Lung (tissue), 11 donors: ENCODE measurements at regions not wholly inside any gene's neighbourhood (a gene's known extent, or its start where the extent isn't known, plus 50 kb on each side); places are given as distances from the start of the nearest gene placed in this dataset.

Source experiments
- ATAC-seq: fragments of 200-7000 bp; cut with Tn5 transposase; one replicate; pipeline ENCODE4 v1.9.1; 2020; ENCODE audit warnings: moderate number of reproducible peaks; ENCODE audit not compliant: insufficient read depth, low FRiP score
- DNase-seq, 3 donors: peaks; one replicate each; pipeline ENCODE4 v3.0.0-alpha.2; 2013 to 2017
- H3K27ac ChIP-seq, 2 donors: one replicate each; pipeline ENCODE4 v1.5.1; 2013; ENCODE audit warnings: mild to moderate bottlenecking in 2 of 2, moderate library complexity in 2 of 2, control low read depth in 1 of 2, inconsistent platforms in 1 of 2, low read depth in 1 of 2, low read length in 1 of 2
- H3K27me3 ChIP-seq, 3 donors: one replicate each; pipeline ENCODE4 v1.5.1; 2013; ENCODE audit warnings: low read length in 2 of 3; ENCODE audit not compliant: control insufficient read depth in 3 of 3, insufficient read depth in 3 of 3
- H3K36me3 ChIP-seq, 4 donors: one replicate each; pipeline ENCODE4 v1.5.1; 2013; ENCODE audit warnings: low read length in 4 of 4, mild to moderate bottlenecking in 1 of 4, moderate library complexity in 1 of 4; ENCODE audit not compliant: control insufficient read depth in 4 of 4, insufficient read depth in 4 of 4
- H3K4me1 ChIP-seq, 5 donors: one replicate each; pipeline ENCODE4 v1.5.1; 2013; ENCODE audit warnings: low read length in 5 of 5, mild to moderate bottlenecking in 2 of 5, moderate library complexity in 1 of 5; ENCODE audit not compliant: control insufficient read depth in 5 of 5, insufficient read depth in 5 of 5
- H3K4me3 ChIP-seq: one replicate; pipeline ENCODE4 v1.5.1; 2013; ENCODE audit warnings: mild to moderate bottlenecking, control low read depth, moderate library complexity
- H3K9ac ChIP-seq, 2 donors: one replicate each; pipeline ENCODE4 v1.5.1; 2013; ENCODE audit warnings: low read length in 2 of 2, control low read depth in 1 of 2; ENCODE audit not compliant: insufficient read depth in 1 of 2
- H3K9me3 ChIP-seq, 4 donors: one replicate each; pipeline ENCODE4 v1.5.1; 2013; ENCODE audit warnings: low read length in 3 of 4, mild to moderate bottlenecking in 1 of 4, moderate library complexity in 1 of 4; ENCODE audit not compliant: control insufficient read depth in 4 of 4, insufficient read depth in 3 of 4
- CTCF ChIP-seq: IDR thresholded peaks from 2 replicates; pipeline ENCODE4 v1.5.1; 2012; ENCODE audit warnings: mild to moderate bottlenecking; ENCODE audit errors: control extremely low read depth, extremely low read depth
- WGBS, 2 donors: extraction: QIAGEN DNeasy Blood & Tissue Kit; methylation state at CpG; one replicate each; pipeline ENCODE4 v1.1.7; 2013; 5-methylcytosine and 5-hydroxymethylcytosine counted together
- donor health status: control.
- donor health status: control.
- donor health status: Bipolar disorder and iron deficiency.
- donor health status: healthy.
- donor health status: DM: yes; HTN: yes; CAD: no.

GRCh38 chrX:768596-768995 is 138.0 kb downstream of the SHOX start:
- H3K36me3 ChIP-seq = no peaks in the 10 kb centered on the region
- ATAC-seq (no peak), DNase-seq (no peak)
- WGBS, 2 donors = 77 to 82% methylated on average over 7 of the region's 7 CpGs
- H3K4me1 ChIP-seq = no peaks in the 10 kb centered on the region
- peaks cover 0 to 8% (median 0%) of the 10 kb centered on the region in 4 donors for H3K9me3 ChIP-seq
- H3K9ac ChIP-seq = no peak overlapping the region
- H3K27me3 ChIP-seq = no peaks in the 10 kb centered on the region
- no peak overlapping the region for H3K27ac ChIP-seq
- TF ChIP-seq CTCF = no peak
- no peak overlapping the region for H3K4me3 ChIP-seq

DNA sequence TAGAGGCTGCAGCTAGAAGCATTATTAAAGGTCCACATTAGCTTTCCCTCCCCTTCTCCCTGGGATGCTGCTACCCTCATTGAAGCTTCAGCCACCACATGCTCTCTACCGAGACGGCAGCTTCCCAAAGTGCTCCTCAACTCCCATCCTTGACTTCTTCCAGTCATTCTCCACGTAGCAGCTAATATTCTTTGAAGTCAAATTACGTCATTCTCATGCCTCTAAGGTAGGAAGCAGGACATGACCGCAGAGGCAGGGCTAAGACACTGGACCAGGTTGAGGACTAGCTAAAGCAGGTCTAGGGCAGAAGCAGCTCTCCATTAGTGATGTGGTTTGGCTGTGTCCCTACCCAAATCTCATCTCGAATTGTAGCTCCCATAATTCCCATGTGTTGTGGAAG is 128.3 kb downstream of the SHOX start:
- ATAC-seq (no peak), DNase-seq (no peak)
- Histone ChIP-seq H3K9ac (no peak overlapping the region), H3K4me1 (no peaks in the 10 kb centered on the region), H3K27ac (no peak overlapping the region), H3K4me3 (no peak overlapping the region), H3K27me3 (no peaks in the 10 kb centered on the region), H3K9me3 (peaks cover 0 to 8% (median 1%) of the 10 kb centered on the region in 4 donors), H3K36me3 (no peaks in the 10 kb centered on the region)
- TF ChIP-seq CTCF = no peak
- 84 to 88% methylated on average over 6 of the region's 6 CpGs for WGBS, 2 donors

DNA sequence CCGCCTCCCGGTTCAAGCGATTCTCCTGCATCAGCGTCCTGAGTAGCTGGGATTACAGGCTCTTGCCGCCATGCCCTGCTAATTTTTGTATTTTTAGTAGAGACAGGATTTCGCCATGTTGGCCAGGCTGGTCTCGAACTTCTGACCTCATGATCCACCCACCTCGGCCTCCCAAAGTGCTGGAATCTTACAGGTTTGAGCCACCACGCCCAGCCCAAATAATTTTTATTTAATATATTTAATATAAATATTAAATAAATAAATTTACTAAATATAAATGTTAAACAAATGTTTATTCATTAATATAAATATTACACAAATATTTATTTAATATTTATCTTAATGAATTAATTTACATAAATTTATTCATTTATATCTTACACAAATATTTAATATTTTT is 120.2 kb downstream of the SHOX start:
- no peak overlapping the region for H3K9ac ChIP-seq
- WGBS, 2 donors = 80 to 92% methylated on average over 9 of the region's 9 CpGs
- no peak overlapping the region for H3K4me3 ChIP-seq
- no peaks in the 10 kb centered on the region for H3K27me3 ChIP-seq
- DNase-seq (no peak), ATAC-seq (no peak)
- H3K9me3 ChIP-seq = peaks cover 0 to 5% (median 2%) of the 10 kb centered on the region in 4 donors
- H3K27ac ChIP-seq = no peak overlapping the region
- no peaks in the 10 kb centered on the region for H3K4me1 ChIP-seq
- no peaks in the 10 kb centered on the region for H3K36me3 ChIP-seq
- TF ChIP-seq CTCF = no peak

DNA sequence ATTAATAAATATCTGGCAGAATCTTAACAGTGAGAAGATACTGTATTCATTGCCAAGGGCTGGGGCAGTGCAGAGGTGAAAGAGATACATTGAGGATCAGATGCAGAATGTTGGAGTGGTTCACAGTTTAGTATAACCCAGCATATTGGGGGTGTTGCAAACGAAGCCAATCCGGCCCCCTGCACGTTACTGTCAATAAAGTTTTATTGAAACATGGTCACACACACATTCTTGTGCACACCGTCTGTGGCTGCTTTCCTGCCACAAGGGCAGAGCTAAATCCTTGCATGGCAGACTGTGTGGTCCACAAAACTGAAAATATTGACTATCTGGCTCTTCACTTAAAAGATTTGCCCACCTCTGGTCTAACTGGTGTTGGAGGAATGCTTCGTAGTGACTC is 119.7 kb downstream of the SHOX start:
- DNase-seq (no peak), ATAC-seq (no peak)
- no peaks in the 10 kb centered on the region for H3K27me3 ChIP-seq
- H3K9me3 ChIP-seq = peaks cover 0 to 5% (median 2%) of the 10 kb centered on the region in 4 donors
- no peak overlapping the region for H3K4me3 ChIP-seq
- H3K27ac ChIP-seq = no peak overlapping the region
- no peak overlapping the region for H3K9ac ChIP-seq
- TF ChIP-seq CTCF = no peak
- no peaks in the 10 kb centered on the region for H3K4me1 ChIP-seq
- 85 to 91% methylated on average over 5 of the region's 5 CpGs for WGBS, 2 donors
- no peaks in the 10 kb centered on the region for H3K36me3 ChIP-seq
